GM12878 (cell line): ENCODE measurements at regions not wholly inside any gene's neighbourhood (a gene's known extent, or its start where the extent isn't known, plus 50 kb on each side); places are given as distances from the start of the nearest gene placed in this dataset.
A peak's percentile ranks its signal among the peaks of the same experiment; 100 is the strongest.

Source experiments
- BCLAF1 ChIP-seq: fragments of 450-650 bp; IDR thresholded peaks from 2 replicates; pipeline ENCODE4 v1.6.1; 2017; ENCODE audit warnings: antibody characterized with exemption, mild to moderate bottlenecking, moderate library complexity
- BHLHE40 ChIP-seq, 2 experiments: fragments of 450-650 bp in 1 of 2; IDR thresholded peaks; 2 replicates each; pipeline ENCODE4 v1.6.1; 2011 to 2017; ENCODE audit warnings: low read depth in 2 of 2, borderline replicate concordance in 1 of 2, improper control_type of control experiment in 1 of 2, low read length in 1 of 2, mild to moderate bottlenecking in 1 of 2
- CBFB ChIP-seq: IDR thresholded peaks from 2 replicates; pipeline ENCODE4 v1.6.1; 2016; ENCODE audit warnings: antibody characterized with exemption, low read depth
- CREB1 ChIP-seq: IDR thresholded peaks from 2 replicates; pipeline ENCODE4 v1.6.1; 2012; ENCODE audit warnings: low read depth, mild to moderate bottlenecking, inconsistent platforms
- DPF2 ChIP-seq: fragments of 450-650 bp; IDR thresholded peaks from 2 replicates; pipeline ENCODE4 v1.6.1; 2017; ENCODE audit warnings: mild to moderate bottlenecking
- EP300 ChIP-seq, 2 experiments: fragments of 150-350 bp in 1 of 2; IDR thresholded peaks; 2 replicates each; pipeline ENCODE4 v1.6.1; 2011 to 2012; ENCODE audit warnings: low read depth in 2 of 2, low read length in 2 of 2, borderline replicate concordance in 1 of 2, improper control_type of control experiment in 1 of 2, inconsistent platforms in 1 of 2; ENCODE audit not compliant: control insufficient read depth in 1 of 2
- FOXM1 ChIP-seq: IDR thresholded peaks from 2 replicates; pipeline ENCODE4 v1.6.1; 2012; ENCODE audit warnings: low read depth, mild to moderate bottlenecking, inconsistent platforms, low read length, moderate library complexity
- HDGF ChIP-seq: fragments of 450-650 bp; IDR thresholded peaks from 2 replicates; pipeline ENCODE4 v1.6.1; 2016; ENCODE audit warnings: antibody characterized with exemption
- IKZF1 ChIP-seq: fragments of 450-650 bp; conservative IDR thresholded peaks from 2 replicates; pipeline ENCODE4 v1.6.1; 2017; ENCODE audit warnings: antibody characterized with exemption, mild to moderate bottlenecking
- IKZF2 ChIP-seq, 2 experiments: fragments of 450-650 bp; IDR thresholded peaks; 2 replicates each; pipeline ENCODE4 v1.6.1; 2017; ENCODE audit warnings: mild to moderate bottlenecking in 2 of 2, moderate library complexity in 2 of 2
- JUNB ChIP-seq: IDR thresholded peaks from 2 replicates; pipeline ENCODE4 v1.6.1; 2016; ENCODE audit warnings: antibody characterized with exemption, mild to moderate bottlenecking
- MEF2B ChIP-seq: fragments of 450-650 bp; IDR thresholded peaks from 2 replicates; pipeline ENCODE4 v1.6.1; 2018; ENCODE audit warnings: mild to moderate bottlenecking, moderate library complexity; ENCODE audit not compliant: partially characterized antibody, poor library complexity, severe bottlenecking
- MTA2 ChIP-seq: fragments of 450-650 bp; IDR thresholded peaks from 2 replicates; pipeline ENCODE4 v1.6.1; 2016; ENCODE audit warnings: low read depth, mild to moderate bottlenecking, moderate library complexity
- NBN ChIP-seq: fragments of 450-650 bp; IDR thresholded peaks from 2 replicates; pipeline ENCODE4 v1.6.1; 2016
- NFIC ChIP-seq: IDR thresholded peaks from 2 replicates; pipeline ENCODE4 v1.6.1; 2012; ENCODE audit warnings: low read depth, mild to moderate bottlenecking, inconsistent platforms, low read length, moderate library complexity
- RELB ChIP-seq: fragments of 450-650 bp; IDR thresholded peaks from 2 replicates; pipeline ENCODE4 v1.6.1; 2017; ENCODE audit warnings: low read depth, mild to moderate bottlenecking, moderate library complexity
- RUNX3 ChIP-seq: IDR thresholded peaks from 2 replicates; pipeline ENCODE4 v1.6.1; 2012; ENCODE audit warnings: low read length, inconsistent platforms
- TARDBP ChIP-seq: IDR thresholded peaks from 2 replicates; pipeline ENCODE4 v1.6.1; 2016; ENCODE audit warnings: borderline replicate concordance

- TF ChIP-seq RELB (peak; percentile 68; the same call in 1 of the 2 replicates), FOXM1 (peak; percentile 94), CREB1 (0 out of 2 replicates have a peak, but pooled peaks have one; percentile 8), IKZF1 (peak; percentile 44; the same call in 1 of the 2 replicates), BCLAF1 (no peak), IKZF2 (IDR thresholded peaks at IDR 0.05) (peak in 1 of 2 experiments; percentile 54; a peak in 2 of 4 replicates), NBN (0 out of 2 replicates have a peak, but pooled peaks have one; percentile 45), JUNB (peak; percentile 82), MTA2 (peak; percentile 69), HDGF (no peak), NFIC (peak; percentile 95), RUNX3 (peak; percentile 88), BHLHE40 (IDR thresholded peaks at IDR 0.05; ENCODE audit: borderline replicate concordance in 1 of 2, low read depth in 2 of 2, low read length in 1 of 2) (peak; percentile 19 to 33; a peak in 1 of 4 replicates), EP300 (IDR thresholded peaks at IDR 0.05; ENCODE audit: borderline replicate concordance in 1 of 2, control insufficient read depth in 1 of 2, low read depth in 2 of 2, low read length in 2 of 2) (peak in 1 of 2 experiments; percentile 47; a peak in 1 of 4 replicates), TARDBP (no peak), MEF2B (peak; percentile 41), CBFB (no peak), DPF2 (peak; percentile 30; the same call in 1 of the 2 replicates)
Measured at GRCh38 chr3:64449026-64449425, 223.8 kb upstream of the PRICKLE2 start (continued).
